Mammary epithelial cell (primary cell): ENCODE measurements at regions not wholly inside any gene's neighbourhood (a gene's known extent, or its start where the extent isn't known, plus 50 kb on each side); places are given as distances from the start of the nearest gene placed in this dataset.

Experiments
- EZH2 ChIP-seq: IDR thresholded peaks from 2 replicates; pipeline ENCODE4 v1.6.1; 2012; ENCODE audit warnings: low read length, inconsistent platforms, borderline replicate concordance
- TF ChIP-seq, protein P1 (sequence below), 2 donors: IDR thresholded peaks in 1 of 2; conservative IDR thresholded peaks in 1 of 2; 2 replicates each; pipeline ENCODE4 v1.5.1; 2011 to 2012; ENCODE audit warnings: inconsistent platforms in 2 of 2, low read length in 2 of 2, mild to moderate bottlenecking in 2 of 2, control low read depth in 1 of 2, low read depth in 1 of 2; ENCODE audit not compliant: insufficient read depth in 1 of 2; ENCODE audit errors: extremely low read depth in 1 of 2

DNA sequence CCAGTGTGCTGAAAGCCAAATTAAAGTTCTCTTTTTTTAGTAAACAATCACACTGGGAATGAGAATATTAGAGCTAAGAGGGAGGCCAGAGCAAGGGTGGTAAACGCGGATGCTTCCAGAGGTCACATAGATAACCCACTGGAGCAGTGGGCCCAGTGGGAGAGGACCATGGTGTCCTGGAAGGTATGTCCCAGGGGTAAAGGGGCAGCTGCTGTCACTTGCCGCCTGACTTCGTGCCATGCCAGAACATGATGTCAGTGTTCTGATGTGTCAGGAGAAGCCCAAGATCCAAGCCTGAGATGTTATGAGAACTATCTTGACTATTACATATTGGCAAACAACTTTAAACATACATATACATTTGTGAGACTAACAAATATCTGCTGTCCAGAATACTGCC lies 211.9 kb upstream of the IL12A start:
- TF ChIP-seq, protein P1, sequence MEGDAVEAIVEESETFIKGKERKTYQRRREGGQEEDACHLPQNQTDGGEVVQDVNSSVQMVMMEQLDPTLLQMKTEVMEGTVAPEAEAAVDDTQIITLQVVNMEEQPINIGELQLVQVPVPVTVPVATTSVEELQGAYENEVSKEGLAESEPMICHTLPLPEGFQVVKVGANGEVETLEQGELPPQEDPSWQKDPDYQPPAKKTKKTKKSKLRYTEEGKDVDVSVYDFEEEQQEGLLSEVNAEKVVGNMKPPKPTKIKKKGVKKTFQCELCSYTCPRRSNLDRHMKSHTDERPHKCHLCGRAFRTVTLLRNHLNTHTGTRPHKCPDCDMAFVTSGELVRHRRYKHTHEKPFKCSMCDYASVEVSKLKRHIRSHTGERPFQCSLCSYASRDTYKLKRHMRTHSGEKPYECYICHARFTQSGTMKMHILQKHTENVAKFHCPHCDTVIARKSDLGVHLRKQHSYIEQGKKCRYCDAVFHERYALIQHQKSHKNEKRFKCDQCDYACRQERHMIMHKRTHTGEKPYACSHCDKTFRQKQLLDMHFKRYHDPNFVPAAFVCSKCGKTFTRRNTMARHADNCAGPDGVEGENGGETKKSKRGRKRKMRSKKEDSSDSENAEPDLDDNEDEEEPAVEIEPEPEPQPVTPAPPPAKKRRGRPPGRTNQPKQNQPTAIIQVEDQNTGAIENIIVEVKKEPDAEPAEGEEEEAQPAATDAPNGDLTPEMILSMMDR (conservative IDR thresholded peaks at IDR 0.05 in 1 of 2, IDR thresholded peaks at IDR 0.05 in 1 of 2; ENCODE audit: extremely low read depth in 1 of 2, insufficient read depth in 1 of 2, low read depth in 1 of 2, low read length in 2 of 2), result no peak
- TF ChIP-seq EZH2, result no peak
